IgD-negative memory B cell (primary cell): ENCODE measurements at regions not wholly inside any gene's neighbourhood (a gene's known extent, or its start where the extent isn't known, plus 50 kb on each side); places are given as distances from the start of the nearest gene placed in this dataset.
A peak's percentile ranks its signal among the peaks of the same experiment; 100 is the strongest.

Experiments used
- H3K27ac Mint-ChIP-seq, 3 donors: one replicate each; pipeline ENCODE4 v1.8.0; 2020 to 2022; ENCODE audit warnings: mild to moderate bottlenecking in 3 of 3, mixed read lengths in 3 of 3, moderate library complexity in 1 of 3
- H3K27me3 Mint-ChIP-seq: one replicate; pipeline ENCODE4 v1.8.0; 2021; ENCODE audit warnings: mixed read lengths
- H3K36me3 Mint-ChIP-seq: one replicate; pipeline ENCODE4 v1.8.0; 2020; ENCODE audit warnings: mild to moderate bottlenecking, mixed read lengths
- H3K4me1 Mint-ChIP-seq, 3 donors: one replicate each; pipeline ENCODE4 v1.8.0; 2020 to 2022; ENCODE audit warnings: mixed read lengths in 3 of 3, mild to moderate bottlenecking in 1 of 3
- H3K4me3 Mint-ChIP-seq, 4 donors: one replicate each; pipeline ENCODE4 v1.8.0; 2020 to 2022; ENCODE audit warnings: mild to moderate bottlenecking in 4 of 4, mixed read lengths in 4 of 4, moderate library complexity in 3 of 4
- H3K9me3 Mint-ChIP-seq, 3 donors: one replicate each; pipeline ENCODE4 v1.8.0; 2020 to 2021; ENCODE audit warnings: mixed read lengths in 3 of 3, mild to moderate bottlenecking in 1 of 3

- Mint-ChIP-seq H3K27ac (peak overlapping the region in 1 of 3 donors; percentile 62), H3K27me3 (peaks cover 13% of the 10 kb centered on the region), H3K9me3 (peaks cover 0 to 2% (median 0%) of the 10 kb centered on the region in 3 donors), H3K36me3 (no peaks in the 10 kb centered on the region), H3K4me3 (no peak overlapping the region), H3K4me1 (peaks cover 11 to 24% (median 18%) of the 10 kb centered on the region in 3 donors)
Measured at GRCh38 chr21:43321611-43322010, 105.3 kb downstream of the SIK1 start.

- Mint-ChIP-seq H3K27ac (peak overlapping the region in 1 of 3 donors; percentile 62), H3K27me3 (peaks cover 13% of the 10 kb centered on the region), H3K4me3 (no peak overlapping the region), H3K4me1 (peaks cover 9 to 21% (median 15%) of the 10 kb centered on the region in 3 donors), H3K9me3 (peaks cover 0 to 2% (median 0%) of the 10 kb centered on the region in 3 donors), H3K36me3 (no peaks in the 10 kb centered on the region)
Measured at GRCh38 chr21:43321111-43321510, 105.8 kb downstream of the SIK1 start.

DNA sequence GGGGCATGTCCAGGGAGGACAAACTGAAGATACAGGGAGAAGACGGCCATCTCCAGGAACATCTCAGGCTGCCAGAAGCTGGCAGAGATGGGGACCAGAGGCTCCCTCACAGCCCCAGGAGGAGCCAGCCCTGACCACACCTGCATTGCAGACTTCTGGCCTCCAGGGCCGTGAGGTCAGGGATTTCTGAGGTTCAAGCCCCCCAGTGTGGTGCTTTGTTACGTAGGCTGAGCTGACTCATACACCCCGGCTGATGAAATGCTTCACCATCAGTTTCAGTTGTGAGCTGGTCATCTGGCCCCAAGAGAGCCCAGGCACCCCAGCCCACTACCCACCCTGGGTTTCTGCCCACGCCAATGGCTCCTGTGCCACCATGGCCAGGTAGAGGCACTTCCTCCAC lies 106.4 kb downstream of the SIK1 start:
- Mint-ChIP-seq H3K36me3 (no peaks in the 10 kb centered on the region), H3K27me3 (peaks cover 14% of the 10 kb centered on the region)

DNA sequence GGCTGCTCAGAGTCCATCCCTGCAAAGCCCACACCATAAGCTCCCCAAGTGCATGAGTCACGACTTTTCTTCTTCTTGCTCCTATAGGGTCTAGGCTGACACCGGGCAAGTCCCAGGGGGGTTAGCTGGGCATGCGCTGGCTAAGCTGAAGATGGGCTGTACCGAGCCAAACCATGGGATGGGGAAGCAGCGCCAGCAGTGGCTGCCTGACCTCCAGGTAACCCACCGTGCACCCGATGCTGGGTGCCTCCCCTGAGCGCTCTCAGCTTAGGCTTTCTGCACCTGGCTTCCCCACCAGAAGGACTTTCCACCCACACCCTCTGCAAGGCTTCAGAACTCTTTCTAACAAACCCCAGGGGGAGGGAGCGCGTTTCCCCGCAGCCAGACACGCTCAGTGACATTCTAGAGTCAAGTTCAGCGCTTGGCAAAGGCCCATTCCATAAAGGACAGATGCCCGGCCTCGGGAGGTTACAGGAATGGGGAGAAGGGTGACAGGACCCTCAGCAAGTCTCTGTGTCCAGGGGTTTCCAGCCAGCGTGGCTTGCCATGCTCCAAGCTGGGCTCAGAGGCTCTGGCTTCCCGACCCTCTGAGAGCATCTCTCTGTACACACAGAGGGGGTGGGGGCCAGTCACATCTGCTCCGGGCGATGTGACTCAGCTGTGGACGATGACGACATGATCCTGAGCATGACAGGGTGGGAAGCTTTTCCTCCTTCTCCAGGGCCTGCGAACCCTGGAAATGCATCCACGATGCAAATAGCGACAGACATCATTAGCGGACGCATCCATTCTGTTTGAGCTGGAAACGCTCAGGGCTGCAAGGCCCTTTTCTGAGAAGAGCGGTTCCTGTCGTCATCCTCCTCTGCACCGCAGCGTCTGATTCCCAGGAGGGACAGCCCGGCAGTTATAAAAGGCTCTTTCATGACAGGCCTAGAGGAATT lies 107.8 kb downstream of the SIK1 start:
- H3K36me3 Mint-ChIP-seq, result no peaks in the 10 kb centered on the region
- H3K27ac Mint-ChIP-seq, result peak overlapping the region in 2 of 3 donors; percentile 2 to 5
- H3K4me3 Mint-ChIP-seq, result peak overlapping the region in 2 of 4 donors; percentile 14 to 43
- peaks cover 23% of the 10 kb centered on the region for H3K27me3 Mint-ChIP-seq
- peaks cover 13 to 19% (median 18%) of the 10 kb centered on the region in 3 donors for H3K4me1 Mint-ChIP-seq
- H3K9me3 Mint-ChIP-seq, result peaks cover 0 to 2% (median 0%) of the 10 kb centered on the region in 3 donors

More for the DNA sequence above, 106.4 kb downstream of the SIK1 start:
- Mint-ChIP-seq H3K27ac (peak overlapping the region in 1 of 3 donors; percentile 57), H3K4me1 (peaks cover 6 to 18% (median 11%) of the 10 kb centered on the region in 3 donors), H3K4me3 (no peak overlapping the region), H3K9me3 (peaks cover 0 to 2% (median 0%) of the 10 kb centered on the region in 3 donors)

- Mint-ChIP-seq H3K27me3 (peaks cover 23% of the 10 kb centered on the region), H3K27ac (peak overlapping the region in 1 of 3 donors; percentile 2), H3K36me3 (no peaks in the 10 kb centered on the region), H3K4me1 (peaks cover 14 to 23% (median 22%) of the 10 kb centered on the region in 3 donors), H3K4me3 (no peak overlapping the region), H3K9me3 (peaks cover 0 to 2% (median 0%) of the 10 kb centered on the region in 3 donors)
Measured at GRCh38 chr21:43318368-43318767, 108.6 kb downstream of the SIK1 start.

GRCh38 chr21:43317959-43318358 lies 109.0 kb downstream of the SIK1 start:
- peaks cover 23% of the 10 kb centered on the region for H3K27me3 Mint-ChIP-seq
- no peaks in the 10 kb centered on the region for H3K36me3 Mint-ChIP-seq
- peaks cover 0 to 2% (median 0%) of the 10 kb centered on the region in 3 donors for H3K9me3 Mint-ChIP-seq
- peak overlapping the region in 1 of 3 donors; percentile 27 for H3K27ac Mint-ChIP-seq
- H3K4me3 Mint-ChIP-seq, result no peak overlapping the region
- peaks cover 14 to 25% (median 22%) of the 10 kb centered on the region in 3 donors for H3K4me1 Mint-ChIP-seq

GRCh38 chr21:43317254-43317748 lies 109.6 kb downstream of the SIK1 start:
- Mint-ChIP-seq H3K9me3 (peaks cover 0 to 2% (median 0%) of the 10 kb centered on the region in 3 donors), H3K27me3 (peaks cover 22% of the 10 kb centered on the region), H3K27ac (no peak overlapping the region), H3K4me1 (peaks cover 14 to 29% (median 27%) of the 10 kb centered on the region in 3 donors), H3K36me3 (no peaks in the 10 kb centered on the region), H3K4me3 (peak overlapping the region in 1 of 4 donors; percentile 58)

DNA sequence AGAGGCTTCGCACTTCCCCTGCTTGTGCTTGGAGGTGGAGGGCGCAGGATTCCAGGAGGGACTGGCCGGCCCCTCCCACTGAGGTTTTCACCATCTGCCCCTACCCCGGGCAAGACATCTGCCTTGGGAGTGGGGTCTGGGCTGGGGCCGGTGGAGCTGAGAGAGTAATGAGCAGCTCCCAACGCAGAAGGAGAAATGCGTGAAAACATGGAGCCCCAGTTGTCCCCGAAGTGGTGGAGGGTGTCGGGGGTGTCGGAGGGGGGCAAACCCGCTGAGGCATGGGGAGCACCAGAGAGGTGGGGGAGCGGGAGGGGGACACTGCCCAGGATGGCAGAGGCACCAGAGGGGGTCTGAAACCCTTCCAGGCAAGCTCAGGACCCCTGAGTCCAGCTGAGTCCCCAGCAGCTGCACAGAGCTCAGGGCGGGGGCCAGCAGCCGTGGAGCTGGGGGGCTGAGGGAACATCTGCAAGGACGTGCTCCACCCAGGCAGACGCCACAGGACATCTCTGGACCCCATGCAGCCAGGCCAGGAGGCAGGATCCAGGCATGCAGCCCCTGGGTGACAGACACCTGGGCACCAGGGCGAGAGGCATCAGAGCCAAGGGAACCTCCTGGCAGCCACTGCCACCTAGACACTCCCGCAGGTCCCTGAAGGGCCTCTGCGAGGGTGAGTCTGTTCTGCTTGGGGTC lies 110.6 kb downstream of the SIK1 start:
- Mint-ChIP-seq H3K9me3 (peaks cover 0 to 2% (median 0%) of the 10 kb centered on the region in 3 donors), H3K36me3 (no peaks in the 10 kb centered on the region), H3K4me3 (peak overlapping the region in 1 of 4 donors; percentile 58), H3K27me3 (peaks cover 25% of the 10 kb centered on the region), H3K4me1 (peaks cover 19 to 38% (median 37%) of the 10 kb centered on the region in 3 donors), H3K27ac (peak overlapping the region in 1 of 3 donors; percentile 59)

GRCh38 chr21:43315244-43316137 lies 111.4 kb downstream of the SIK1 start:
- H3K27me3 Mint-ChIP-seq, result peaks cover 25% of the 10 kb centered on the region
- peak overlapping the region in 1 of 3 donors; percentile 80 for H3K27ac Mint-ChIP-seq

GRCh38 chr21:43313939-43314405 lies 113.0 kb downstream of the SIK1 start:
- Mint-ChIP-seq H3K27ac (peak overlapping the region in 2 of 3 donors; percentile 71 to 78), H3K4me3 (peak overlapping the region in 3 of 4 donors; percentile 26 to 67 (median 58)), H3K36me3 (peaks cover 2% of the 10 kb centered on the region), H3K9me3 (peaks cover 0 to 2% (median 0%) of the 10 kb centered on the region in 3 donors), H3K27me3 (peaks cover 25% of the 10 kb centered on the region), H3K4me1 (peaks cover 20 to 47% (median 34%) of the 10 kb centered on the region in 3 donors)

More at GRCh38 chr21:43315244-43316137, 111.4 kb downstream of the SIK1 start:
- Mint-ChIP-seq H3K4me3 (peak overlapping the region in 1 of 4 donors; percentile 41), H3K9me3 (peaks cover 0 to 2% (median 0%) of the 10 kb centered on the region in 3 donors), H3K36me3 (no peaks in the 10 kb centered on the region), H3K4me1 (peaks cover 21 to 45% (median 44%) of the 10 kb centered on the region in 3 donors)

GRCh38 chr21:43313221-43313938 lies 113.6 kb downstream of the SIK1 start:
- peak overlapping the region in 1 of 3 donors; percentile 71 for H3K27ac Mint-ChIP-seq
- peaks cover 20% of the 10 kb centered on the region for H3K27me3 Mint-ChIP-seq
- H3K9me3 Mint-ChIP-seq, result peaks cover 0 to under 1% (median 0%) of the 10 kb centered on the region in 3 donors
- H3K4me1 Mint-ChIP-seq, result peaks cover 15 to 42% (median 28%) of the 10 kb centered on the region in 3 donors
- peak overlapping the region in 3 of 4 donors; percentile 26 to 67 (median 58) for H3K4me3 Mint-ChIP-seq
- peaks cover 2% of the 10 kb centered on the region for H3K36me3 Mint-ChIP-seq

DNA sequence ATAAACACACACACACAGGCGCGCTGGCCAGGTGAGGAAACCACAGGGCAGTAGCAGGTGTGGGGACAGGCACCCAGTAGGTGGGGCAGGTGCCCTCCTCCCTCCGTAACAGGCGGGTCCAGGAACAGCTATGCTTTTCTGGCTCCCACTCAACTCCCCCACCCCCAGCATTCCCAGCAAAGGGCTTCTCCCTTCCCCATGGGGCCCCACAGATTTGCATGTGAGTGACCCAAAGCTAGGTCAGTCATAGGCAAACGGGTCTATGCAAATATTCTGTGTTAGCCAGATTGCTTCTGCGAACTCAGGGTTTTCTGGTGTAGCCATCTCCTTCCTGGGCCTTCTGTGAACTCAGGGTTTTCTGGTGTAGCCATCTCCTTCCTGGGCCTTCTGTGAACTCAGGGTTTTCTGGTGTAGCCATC lies 114.2 kb downstream of the SIK1 start:
- H3K9me3 Mint-ChIP-seq, result no peaks in the 10 kb centered on the region
- H3K27ac Mint-ChIP-seq, result peak overlapping the region in 1 of 3 donors; percentile 7
- H3K4me3 Mint-ChIP-seq, result peak overlapping the region in 2 of 4 donors; percentile 10 to 60
- H3K27me3 Mint-ChIP-seq, result peaks cover 20% of the 10 kb centered on the region
- H3K36me3 Mint-ChIP-seq, result peaks cover 2% of the 10 kb centered on the region
- H3K4me1 Mint-ChIP-seq, result peaks cover 18 to 45% (median 30%) of the 10 kb centered on the region in 3 donors

DNA sequence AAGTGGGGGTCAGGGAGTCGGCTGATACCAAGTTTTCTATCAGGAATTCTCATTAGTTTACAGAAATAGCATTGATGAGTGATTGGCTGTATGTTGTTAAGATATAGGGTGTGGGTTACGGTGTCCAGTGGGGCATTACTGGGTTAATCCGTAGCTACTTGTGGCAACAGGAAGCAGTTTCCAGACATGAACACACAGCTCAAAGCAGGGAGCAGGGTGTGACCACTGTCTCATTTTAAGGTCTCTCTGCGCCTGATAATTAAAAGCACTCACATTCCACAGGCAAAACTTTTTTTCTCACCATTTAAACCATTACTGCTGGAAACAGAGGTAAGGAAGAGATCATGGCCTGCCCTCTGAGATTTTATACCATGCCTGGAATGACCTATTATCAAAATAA lies 114.9 kb downstream of the SIK1 start:
- no peaks in the 10 kb centered on the region for H3K9me3 Mint-ChIP-seq

More for the DNA sequence above, 114.9 kb downstream of the SIK1 start:
- Mint-ChIP-seq H3K4me3 (no peak overlapping the region), H3K27ac (peak overlapping the region in 1 of 3 donors; percentile 23), H3K36me3 (peaks cover 2% of the 10 kb centered on the region), H3K4me1 (peaks cover 23 to 48% (median 35%) of the 10 kb centered on the region in 3 donors), H3K27me3 (peaks cover 19% of the 10 kb centered on the region)
